HG03342 (cell line): ENCODE measurements at regions not wholly inside any gene's neighbourhood (a gene's known extent, or its start where the extent isn't known, plus 50 kb on each side); places are given as distances from the start of the nearest gene placed in this dataset.
"Not testable (repeated sequence)": the region's sequence is repeated elsewhere in the genome, so short reads cannot be mapped to it uniquely, and the experiment has no call there.

ENCODE experiments used
- ATAC-seq: cut with Tn5 transposase; IDR thresholded peaks from one replicate; pipeline ENCODE4 v1.9.1; 2021; ENCODE audit warnings: mild to moderate bottlenecking, moderate library complexity; ENCODE audit not compliant: unreplicated experiment

- ATAC-seq, result peak; percentile 79
These were observed 1729.5 kb downstream of the GRIK2 start for GRCh38 chr6:103122766-103123601.

GRCh38 chr6:103119056-103119455 is 1725.5 kb downstream of the GRIK2 start:
- ATAC-seq, result no peak

GRCh38 chr6:103114582-103114981 is 1721.1 kb downstream of the GRIK2 start:
- ATAC-seq, result no peak

GRCh38 chr6:103113416-103113815 is 1719.9 kb downstream of the GRIK2 start:
- ATAC-seq, result no peak

GRCh38 chr6:103107985-103108384 is 1714.5 kb downstream of the GRIK2 start:
- ATAC-seq, result no peak

GRCh38 chr6:103105686-103106085 is 1712.2 kb downstream of the GRIK2 start:
- no peak for ATAC-seq

GRCh38 chr6:103101267-103101666 is 1707.8 kb downstream of the GRIK2 start:
- ATAC-seq, result no peak

GRCh38 chr6:103092414-103092813 is 1698.9 kb downstream of the GRIK2 start:
- ATAC-seq, result not testable (repeated sequence)

GRCh38 chr6:103085801-103086200 is 1692.3 kb downstream of the GRIK2 start:
- ATAC-seq, result no peak

- no peak for ATAC-seq
These were observed 1688.5 kb downstream of the GRIK2 start for GRCh38 chr6:103081876-103082630.

GRCh38 chr6:103081126-103081525 is 1687.6 kb downstream of the GRIK2 start:
- ATAC-seq, result no peak

- no peak for ATAC-seq
These were observed 1687.0 kb downstream of the GRIK2 start for GRCh38 chr6:103080497-103080896.

- peak; percentile 72 for ATAC-seq
These were observed 1686.4 kb downstream of the GRIK2 start for GRCh38 chr6:103079867-103080266.

GRCh38 chr6:103062136-103062535 is 1668.6 kb downstream of the GRIK2 start:
- ATAC-seq, result no peak

GRCh38 chr6:103047567-103047966 is 1654.1 kb downstream of the GRIK2 start:
- no peak for ATAC-seq

GRCh38 chr6:103042336-103042735 is 1648.8 kb downstream of the GRIK2 start:
- ATAC-seq, result no peak

- no peak for ATAC-seq
These were observed 1643.3 kb downstream of the GRIK2 start for GRCh38 chr6:103036846-103037245.

GRCh38 chr6:103027271-103027931 is 1633.9 kb downstream of the GRIK2 start:
- no peak for ATAC-seq

GRCh38 chr6:103018426-103018825 is 1624.9 kb downstream of the GRIK2 start:
- ATAC-seq, result no peak

- ATAC-seq, result no peak
These were observed 1624.4 kb downstream of the GRIK2 start for GRCh38 chr6:103017878-103018277.

GRCh38 chr6:103011605-103012004 is 1618.1 kb downstream of the GRIK2 start:
- no peak for ATAC-seq

GRCh38 chr6:103002282-103002681 is 1608.8 kb downstream of the GRIK2 start:
- ATAC-seq, result peak; percentile 48
